ENCODE measurements at regions not wholly inside any gene's neighbourhood (a gene's known extent, or its start where the extent isn't known, plus 50 kb on each side); places are given as distances from the start of the nearest gene placed in this dataset.

- no peaks in the 10 kb centered on the region for H3K9me3 ChIP-seq
- no peak for DNase-seq (ENCODE audit: low spot score)
- peak; percentile 36 to 77 for TF ChIP-seq CTCF (IDR thresholded peaks at IDR 0.05)
- no peak overlapping the region for H3K4me3 ChIP-seq
- no peaks in the 10 kb centered on the region for H3K27me3 ChIP-seq
- H3K27ac ChIP-seq: no peak overlapping the region
- H3K4me1 ChIP-seq: no peaks in the 10 kb centered on the region
- H3K36me3 ChIP-seq: no peaks in the 10 kb centered on the region
These were observed 69.6 kb upstream of the LRRC8B start for GRCh38 chr1:89454845-89455521.

GRCh38 chr1:89457046-89457445 is 67.6 kb upstream of the LRRC8B start:
- no peaks in the 10 kb centered on the region for H3K4me1 ChIP-seq
- TF ChIP-seq CTCF (IDR thresholded peaks at IDR 0.05): no peak
- no peaks in the 10 kb centered on the region for H3K27me3 ChIP-seq
- no peak for DNase-seq (ENCODE audit: low spot score)
- H3K27ac ChIP-seq: no peak overlapping the region
- H3K9me3 ChIP-seq: no peaks in the 10 kb centered on the region
- no peaks in the 10 kb centered on the region for H3K36me3 ChIP-seq
- no peak overlapping the region for H3K4me3 ChIP-seq

- Histone ChIP-seq H3K9me3 (no peaks in the 10 kb centered on the region), H3K4me1 (no peaks in the 10 kb centered on the region), H3K4me3 (no peak overlapping the region), H3K27me3 (no peaks in the 10 kb centered on the region), H3K27ac (no peak overlapping the region), H3K36me3 (no peaks in the 10 kb centered on the region)
- DNase-seq (ENCODE audit: low spot score): no peak
- TF ChIP-seq CTCF (IDR thresholded peaks at IDR 0.05): no peak
These were observed 65.5 kb upstream of the LRRC8B start for GRCh38 chr1:89459081-89459480.

- no peaks in the 10 kb centered on the region for H3K9me3 ChIP-seq
- no peak for DNase-seq (ENCODE audit: low spot score)
- no peaks in the 10 kb centered on the region for H3K4me1 ChIP-seq
- H3K27ac ChIP-seq: no peak overlapping the region
- H3K36me3 ChIP-seq: no peaks in the 10 kb centered on the region
- H3K27me3 ChIP-seq: no peaks in the 10 kb centered on the region
- no peak for TF ChIP-seq CTCF (IDR thresholded peaks at IDR 0.05)
- H3K4me3 ChIP-seq: no peak overlapping the region
These were observed 64.3 kb upstream of the LRRC8B start for GRCh38 chr1:89460325-89460724.

GRCh38 chr1:89462250-89462649 is 62.4 kb upstream of the LRRC8B start:
- TF ChIP-seq CTCF (IDR thresholded peaks at IDR 0.05): no peak
- Histone ChIP-seq H3K36me3 (no peaks in the 10 kb centered on the region), H3K4me3 (no peak overlapping the region), H3K9me3 (no peaks in the 10 kb centered on the region), H3K4me1 (no peaks in the 10 kb centered on the region), H3K27ac (no peak overlapping the region), H3K27me3 (no peaks in the 10 kb centered on the region)
- DNase-seq (ENCODE audit: low spot score): no peak

- Histone ChIP-seq H3K4me1 (no peaks in the 10 kb centered on the region), H3K9me3 (no peaks in the 10 kb centered on the region), H3K36me3 (no peaks in the 10 kb centered on the region), H3K27ac (no peak overlapping the region), H3K27me3 (no peaks in the 10 kb centered on the region), H3K4me3 (no peak overlapping the region)
- no peak for DNase-seq (ENCODE audit: low spot score)
- no peak for TF ChIP-seq CTCF (IDR thresholded peaks at IDR 0.05)
These were observed 60.6 kb upstream of the LRRC8B start for GRCh38 chr1:89464008-89464407.
